Stimulated activated CD4-positive, alpha-beta T cell treated with anti-CD3 and anti-CD28 coated beads, Interleukin-1b, Interleukin-23, amount 100 ng/mL, for 48 hours (primary cell): ENCODE measurements at regions not wholly inside any gene's neighbourhood (a gene's known extent, or its start where the extent isn't known, plus 50 kb on each side); places are given as distances from the start of the nearest gene placed in this dataset.

ENCODE experiments used
- DNase-seq: peaks from one replicate; pipeline ENCODE4 v3.0.0-alpha.2; 2020

- no peak for DNase-seq
Measured at GRCh38 chr5:164651546-164652275, 1146.3 kb downstream of the MAT2B start.

- no peak for DNase-seq
Measured at GRCh38 chr5:164652276-164652660, 1146.8 kb downstream of the MAT2B start.

- DNase-seq: no peak
Measured at GRCh38 chr5:164663198-164663989, 1158.0 kb downstream of the MAT2B start.

- DNase-seq: no peak
Measured at GRCh38 chr5:164671640-164672039, 1166.2 kb downstream of the MAT2B start.

- DNase-seq: no peak
Measured at GRCh38 chr5:164672205-164672604, 1166.8 kb downstream of the MAT2B start.

- DNase-seq: no peak
Measured at GRCh38 chr5:164672931-164673694, 1167.7 kb downstream of the MAT2B start.

- no peak for DNase-seq
Measured at GRCh38 chr5:164679461-164679860, 1174.0 kb downstream of the MAT2B start.

GRCh38 chr5:164680216-164680615 is 1174.8 kb downstream of the MAT2B start:
- no peak for DNase-seq

GRCh38 chr5:164680812-164681520 is 1175.5 kb downstream of the MAT2B start:
- no peak for DNase-seq

GRCh38 chr5:164687391-164687790 is 1182.0 kb downstream of the MAT2B start:
- no peak for DNase-seq

- DNase-seq: no peak
Measured at GRCh38 chr5:164688437-164688836, 1183.0 kb downstream of the MAT2B start.

- no peak for DNase-seq
Measured at GRCh38 chr5:164708831-164709230, 1203.4 kb downstream of the MAT2B start.

- no peak for DNase-seq
Measured at GRCh38 chr5:164713682-164714081, 1208.3 kb downstream of the MAT2B start.

GRCh38 chr5:164721116-164721515 is 1215.7 kb downstream of the MAT2B start:
- no peak for DNase-seq

- DNase-seq: no peak
Measured at GRCh38 chr5:164721656-164722055, 1216.2 kb downstream of the MAT2B start.

- no peak for DNase-seq
Measured at GRCh38 chr5:164722702-164723101, 1217.3 kb downstream of the MAT2B start.

GRCh38 chr5:164727012-164727411 is 1221.6 kb downstream of the MAT2B start:
- no peak for DNase-seq

GRCh38 chr5:164728733-164729132 is 1223.3 kb downstream of the MAT2B start:
- no peak for DNase-seq

- DNase-seq: no peak
Measured at GRCh38 chr5:164735334-164735733, 1229.9 kb downstream of the MAT2B start.

GRCh38 chr5:164741376-164741775 is 1236.0 kb downstream of the MAT2B start:
- no peak for DNase-seq

GRCh38 chr5:164742025-164742424 is 1236.6 kb downstream of the MAT2B start:
- no peak for DNase-seq

GRCh38 chr5:164746723-164747122 is 1241.3 kb downstream of the MAT2B start:
- DNase-seq: no peak

GRCh38 chr5:164747371-164747770 is 1242.0 kb downstream of the MAT2B start:
- DNase-seq: no peak
